Stimulated activated CD8-positive, alpha-beta memory T cell treated with anti-CD3 and anti-CD28 coated beads, Interleukin-7, amount 100 ng/mL, for 4 hours (primary cell): ENCODE measurements at regions not wholly inside any gene's neighbourhood (a gene's known extent, or its start where the extent isn't known, plus 50 kb on each side); places are given as distances from the start of the nearest gene placed in this dataset.

Source experiments
- DNase-seq, 2 donors: peaks; one replicate each; pipeline ENCODE4 v3.0.0-alpha.2; 2020; ENCODE audit warnings: low read depth in 2 of 2

DNA sequence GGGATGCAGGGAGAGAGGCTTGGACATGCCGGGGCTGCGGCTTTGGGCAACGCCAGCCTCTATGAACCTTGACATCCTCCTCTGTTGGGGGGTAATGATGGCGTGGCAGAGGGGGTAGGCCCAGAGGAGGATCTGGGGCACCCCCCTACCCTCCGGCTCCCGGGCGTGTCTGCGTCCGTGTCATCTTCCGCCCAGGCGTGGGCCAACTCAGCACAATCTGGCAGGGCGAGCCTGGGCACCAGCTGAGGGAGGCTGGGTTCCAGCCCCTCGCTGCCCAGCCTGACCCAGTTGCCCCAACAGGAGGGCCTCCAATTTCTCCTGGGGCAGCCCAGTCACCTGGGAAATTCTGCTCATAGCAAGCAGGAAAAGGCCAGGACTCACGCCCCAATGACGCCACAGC is 62.9 kb upstream of the IL17B start:
- DNase-seq, result no peak

- DNase-seq, result no peak
These were observed 62.2 kb upstream of the IL17B start for GRCh38 chr5:149441194-149441753.

DNA sequence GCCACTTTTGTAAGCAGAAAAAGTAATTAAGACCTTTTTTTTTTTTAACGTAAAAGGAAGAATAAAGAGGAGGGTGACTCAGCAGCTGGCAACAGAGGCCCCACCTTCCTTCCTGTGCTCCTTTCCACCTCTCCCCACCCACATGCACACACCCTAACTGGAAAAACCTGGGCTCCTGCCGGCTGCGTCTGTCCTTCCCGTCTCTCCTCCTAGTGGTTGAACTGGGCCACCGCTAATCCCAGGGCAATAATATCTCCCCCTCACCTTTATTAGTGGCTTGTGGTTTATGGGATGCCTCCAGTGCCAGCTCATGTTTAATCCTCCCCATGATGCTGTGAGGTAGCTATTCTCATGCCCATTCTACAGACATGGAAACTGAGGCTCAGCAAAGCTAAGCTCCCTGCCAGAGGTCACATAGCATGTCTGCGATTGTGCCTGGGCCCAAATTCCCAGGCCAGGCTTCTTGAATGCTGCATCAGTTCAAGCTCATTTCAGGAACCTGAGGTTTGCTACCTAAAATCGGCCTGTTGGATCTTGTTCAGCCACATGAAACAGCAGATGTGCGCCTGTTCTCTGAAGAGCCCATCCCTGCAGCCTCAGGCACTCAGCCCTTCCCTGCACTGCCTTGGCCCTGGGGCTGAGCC is 60.9 kb upstream of the IL17B start:
- no peak for DNase-seq

DNA sequence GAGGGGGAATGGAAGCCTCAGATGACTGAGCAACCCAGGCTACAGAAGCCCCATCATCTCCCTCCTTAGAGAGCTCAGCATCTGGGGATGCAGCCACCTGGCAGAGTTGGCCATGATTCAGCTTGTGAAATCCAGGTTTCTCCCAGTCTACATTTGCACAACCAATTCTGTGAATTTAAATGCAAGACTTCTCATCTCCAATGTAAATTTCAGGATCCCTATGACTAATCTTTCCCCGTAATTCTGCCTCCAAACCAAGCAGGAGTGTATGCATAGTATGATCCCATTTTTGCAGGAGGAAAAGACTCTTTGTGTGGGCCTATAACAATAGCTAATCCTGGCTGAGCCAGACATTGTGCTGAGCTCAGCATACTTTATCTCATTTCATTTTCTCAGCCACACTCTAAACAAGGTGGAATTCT is 59.6 kb upstream of the IL17B start:
- no peak for DNase-seq

GRCh38 chr5:149438281-149438680 is 59.2 kb upstream of the IL17B start:
- no peak for DNase-seq

DNA sequence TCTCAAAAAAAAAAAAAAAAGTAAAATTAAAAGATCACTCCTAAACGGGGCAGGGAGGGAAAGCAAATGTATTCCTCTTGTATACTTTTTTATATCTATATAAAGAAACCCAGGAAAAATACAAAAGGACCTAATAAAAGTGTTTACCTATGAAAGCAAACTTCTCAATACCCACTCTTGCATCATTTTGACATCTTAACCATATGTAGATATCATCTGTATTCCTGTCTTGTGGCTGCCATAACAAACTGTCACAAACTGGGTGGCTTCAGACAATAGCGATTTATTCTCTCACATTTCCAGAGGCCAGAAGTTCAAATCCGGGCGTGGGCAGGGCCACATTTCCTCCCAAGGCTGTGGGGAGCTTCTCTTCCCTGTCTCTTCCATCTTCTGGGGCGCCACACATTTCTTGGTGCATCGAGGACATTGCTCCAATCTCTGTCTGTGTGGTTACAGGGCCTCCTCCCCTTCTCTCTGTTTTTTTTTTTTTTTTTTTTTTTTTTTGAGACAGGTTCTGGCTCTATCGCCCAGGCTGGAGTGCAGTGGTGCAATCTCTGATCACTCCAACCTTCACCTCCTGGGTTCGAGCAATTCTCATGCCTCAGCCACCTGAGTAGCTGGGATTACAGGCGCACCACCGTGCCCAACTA is 58.4 kb upstream of the IL17B start:
- no peak for DNase-seq

- no peak for DNase-seq
These were observed 56.6 kb upstream of the IL17B start for GRCh38 chr5:149435660-149436059.

- DNase-seq, result no peak
These were observed 55.9 kb upstream of the IL17B start for GRCh38 chr5:149435015-149435376.

GRCh38 chr5:149434162-149435014 is 55.3 kb upstream of the IL17B start:
- peak; percentile 14 to 22 for DNase-seq

- DNase-seq, result no peak
These were observed 54.5 kb upstream of the IL17B start for GRCh38 chr5:149433524-149434131.

- no peak for DNase-seq
These were observed 53.9 kb upstream of the IL17B start for GRCh38 chr5:149432911-149433401.

GRCh38 chr5:149432376-149432775 is 53.3 kb upstream of the IL17B start:
- no peak for DNase-seq

DNA sequence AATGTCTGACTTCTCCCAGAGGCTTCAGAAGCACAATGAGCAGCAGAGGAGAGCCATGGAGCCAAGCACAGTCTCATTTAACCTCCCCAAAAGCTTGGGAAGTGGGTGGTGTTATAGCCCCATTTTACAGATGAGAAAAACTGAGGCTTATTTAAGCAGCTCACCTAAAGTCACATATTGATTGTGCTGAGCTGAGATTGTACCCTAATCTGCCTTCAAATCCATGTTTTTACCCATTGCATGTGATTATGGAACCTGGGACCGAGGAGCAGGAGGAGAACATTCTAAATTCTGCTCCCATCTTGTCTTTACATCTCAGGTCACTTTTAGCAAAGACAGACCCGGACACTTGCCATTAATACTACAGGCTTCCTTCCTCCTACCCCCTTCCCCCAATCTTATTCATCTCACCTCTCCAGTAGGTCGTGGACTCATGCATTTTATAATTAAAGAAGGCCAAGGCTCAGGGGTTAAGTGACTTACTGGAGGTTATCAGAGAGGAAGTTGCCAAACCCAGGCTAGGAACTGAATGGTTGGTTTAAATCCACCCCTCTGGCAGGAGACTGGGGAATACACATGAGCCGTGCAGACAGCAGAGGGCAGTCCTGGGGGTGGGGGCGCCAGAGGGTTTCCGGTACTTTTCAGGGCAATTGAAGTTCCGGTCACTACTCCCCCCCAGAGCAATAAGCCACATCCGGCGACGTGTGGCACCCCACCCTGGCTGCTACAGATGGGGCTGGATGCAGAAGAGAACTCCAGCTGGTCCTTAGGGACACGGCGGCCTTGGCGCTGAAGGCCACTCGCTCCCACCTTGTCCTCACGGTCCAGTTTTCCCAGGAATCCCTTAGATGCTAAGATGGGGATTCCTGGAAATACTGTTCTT is 51.0 kb upstream of the IL17B start:
- DNase-seq, result no peak
